ENCODE measurements at regions not wholly inside any gene's neighbourhood (a gene's known extent, or its start where the extent isn't known, plus 50 kb on each side); places are given as distances from the start of the nearest gene placed in this dataset.

DNA sequence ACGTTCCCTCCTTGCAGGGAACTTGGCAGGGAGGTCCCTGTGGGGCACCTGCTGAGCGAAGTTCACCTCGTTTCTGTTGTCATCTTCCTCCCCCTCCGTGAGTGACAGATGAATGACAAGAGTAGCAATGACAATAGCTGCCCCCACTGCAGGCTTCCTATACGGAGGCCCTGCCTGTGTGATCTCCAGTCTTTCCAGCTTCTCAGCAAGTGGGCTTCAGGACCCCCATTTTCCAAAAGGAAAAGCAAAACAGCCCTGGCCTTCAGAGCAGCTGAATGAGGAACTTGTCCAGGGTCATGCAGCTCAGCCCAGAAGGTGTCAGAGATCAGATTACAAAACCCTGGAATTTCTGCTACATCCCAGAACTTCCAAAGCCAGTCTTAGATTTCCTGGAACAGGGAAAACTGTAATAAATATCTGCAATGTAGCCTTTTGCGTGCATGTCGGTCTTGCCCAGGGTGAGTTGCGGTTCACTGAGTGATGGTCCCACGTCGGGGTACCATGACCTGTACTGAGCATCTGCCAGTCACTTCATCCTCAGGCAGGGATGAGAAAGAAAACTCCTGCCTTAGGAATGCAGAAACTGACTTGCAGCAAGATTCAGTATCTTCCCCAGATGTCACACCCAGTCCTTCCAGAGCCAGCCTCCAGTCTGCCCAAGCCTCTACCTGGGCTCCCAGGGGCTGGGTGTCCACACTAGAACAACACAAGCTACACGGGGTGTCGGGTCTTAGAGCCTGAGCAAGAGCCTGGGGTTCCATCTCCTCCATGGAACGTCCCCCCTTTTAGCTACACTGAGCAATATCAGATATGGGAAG, 1457.0 kb downstream of the BRD1 start:
- WGBS (ENCODE audit: low lambda C conversion rate) = 37% methylated on average over 11 of the region's 13 CpGs
- FAIRE-seq = no peak
- intact Hi-C loops (cut with micrococcal nuclease; ENCODE audit: unreplicated experiment) = no loop called here

DNA sequence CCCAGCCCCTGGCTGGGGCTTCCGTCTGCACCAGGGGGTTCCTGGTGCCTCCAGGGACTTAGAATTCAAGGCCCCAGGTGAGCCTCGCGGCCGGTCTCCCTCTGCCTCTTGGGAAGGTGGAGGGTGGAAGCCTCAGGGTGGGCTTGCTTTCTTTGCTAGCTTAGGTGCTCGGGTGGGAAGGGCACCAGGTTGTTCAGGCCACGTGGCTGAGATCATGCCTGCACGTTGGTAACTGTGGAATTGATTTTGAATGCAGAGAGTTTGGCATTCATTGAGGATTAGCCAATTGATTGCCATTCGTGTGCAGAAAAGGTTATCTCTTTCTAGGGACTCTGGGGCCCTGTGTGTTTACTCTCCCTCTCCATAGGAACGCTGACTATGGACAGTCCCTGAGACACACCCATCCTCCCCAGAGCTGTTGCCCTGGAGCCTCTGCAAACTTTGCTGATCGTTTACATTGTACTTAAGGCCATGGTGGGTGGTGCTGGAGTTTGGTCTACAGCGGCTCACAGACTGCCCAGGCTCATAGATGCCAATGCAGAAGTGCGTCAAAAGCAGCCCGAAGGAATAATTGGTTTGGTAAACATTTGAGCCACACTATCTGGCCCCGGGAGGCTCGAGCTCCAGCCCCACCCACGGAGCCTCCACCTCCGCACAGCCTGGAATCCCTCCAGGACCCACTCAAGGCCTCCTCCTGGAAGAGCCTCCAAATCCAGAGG, 1457.7 kb downstream of the BRD1 start:
- peaks cover 21% of the 10 kb centered on the region for H3K4me1 ChIP-seq (ENCODE audit: insufficient read depth, low read length)
- no peak overlapping the region for H2AFZ ChIP-seq (ENCODE audit: low read length)
- peak overlapping the region; percentile 50 for H3K4me2 ChIP-seq (ENCODE audit: low read depth, low read length)
- no peaks in the 10 kb centered on the region for H3K9me3 ChIP-seq (ENCODE audit: low read length)
- DNase-seq (ENCODE audit: low spot score) = peak; percentile 85
- peaks cover 10 to 53% of the 10 kb centered on the region in 2 experiments; a peak in 4 of 5 replicates for H3K27me3 ChIP-seq (ENCODE audit: control insufficient read depth in 1 of 2, insufficient read depth in 2 of 2, low read length in 2 of 2)
- intact Hi-C loops (cut with micrococcal nuclease; ENCODE audit: unreplicated experiment) = no loop called here
- H3K4me3 ChIP-seq (replicated peaks in 1 of 3; ENCODE audit: insufficient read depth in 1 of 3, low read depth in 2 of 3, low read length in 3 of 3) = no peak overlapping the region
- no TSS peak for BruUV-seq (replicated peaks)
- WGBS (ENCODE audit: low lambda C conversion rate) = 18% methylated on average over 8 of the region's 17 CpGs
- CTCF ChIA-PET (ENCODE audit: low intra/inter-chr PET ratio, low total read pairs) = no interaction called here
- POLR2A ChIA-PET = no interaction called here
- H3K79me2 ChIP-seq (ENCODE audit: insufficient read depth, low read length) = no peaks in the 10 kb centered on the region
- in situ Hi-C loops (cut with HindIII; ENCODE audit: extremely low pct_ligation_motif_present, low pct_unique_long_range_greater_than_20kb) = no loop called here
- H3K9ac ChIP-seq (ENCODE audit: insufficient read depth, low read depth, low read length) = no peak overlapping the region
- peak; percentile 98 for ATAC-seq
- no peaks in the 10 kb centered on the region for H3K36me3 ChIP-seq (replicated peaks in 1 of 2; ENCODE audit: control insufficient read depth in 1 of 2, insufficient read depth in 2 of 2, low read length in 2 of 2)
- no peak overlapping the region for H3K27ac ChIP-seq (ENCODE audit: extremely low read length, insufficient read depth, low read length)
- FAIRE-seq = peak; percentile 89
- peaks cover 18% of the 10 kb centered on the region; the same call in 1 of the 2 replicates for H4K20me1 ChIP-seq (ENCODE audit: insufficient read depth, low read length)
- TF ChIP-seq, protein P1, sequence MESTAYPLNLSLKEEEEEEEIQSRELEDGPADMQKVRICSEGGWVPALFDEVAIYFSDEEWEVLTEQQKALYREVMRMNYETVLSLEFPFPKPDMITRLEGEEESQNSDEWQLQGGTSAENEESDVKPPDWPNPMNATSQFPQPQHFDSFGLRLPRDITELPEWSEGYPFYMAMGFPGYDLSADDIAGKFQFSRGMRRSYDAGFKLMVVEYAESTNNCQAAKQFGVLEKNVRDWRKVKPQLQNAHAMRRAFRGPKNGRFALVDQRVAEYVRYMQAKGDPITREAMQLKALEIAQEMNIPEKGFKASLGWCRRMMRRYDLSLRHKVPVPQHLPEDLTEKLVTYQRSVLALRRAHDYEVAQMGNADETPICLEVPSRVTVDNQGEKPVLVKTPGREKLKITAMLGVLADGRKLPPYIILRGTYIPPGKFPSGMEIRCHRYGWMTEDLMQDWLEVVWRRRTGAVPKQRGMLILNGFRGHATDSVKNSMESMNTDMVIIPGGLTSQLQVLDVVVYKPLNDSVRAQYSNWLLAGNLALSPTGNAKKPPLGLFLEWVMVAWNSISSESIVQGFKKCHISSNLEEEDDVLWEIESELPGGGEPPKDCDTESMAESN (CRISPR knock-in tag; conservative IDR thresholded peaks at IDR 0.05) = no peak
- no peak for TF ChIP-seq DR1 (CRISPR knock-in tag; IDR thresholded peaks at IDR 0.05)
- TF ChIP-seq ZNF260 (CRISPR knock-in tag; IDR thresholded peaks at IDR 0.05; ENCODE audit: borderline replicate concordance, low read depth) = no peak
- TF ChIP-seq, protein P2, sequence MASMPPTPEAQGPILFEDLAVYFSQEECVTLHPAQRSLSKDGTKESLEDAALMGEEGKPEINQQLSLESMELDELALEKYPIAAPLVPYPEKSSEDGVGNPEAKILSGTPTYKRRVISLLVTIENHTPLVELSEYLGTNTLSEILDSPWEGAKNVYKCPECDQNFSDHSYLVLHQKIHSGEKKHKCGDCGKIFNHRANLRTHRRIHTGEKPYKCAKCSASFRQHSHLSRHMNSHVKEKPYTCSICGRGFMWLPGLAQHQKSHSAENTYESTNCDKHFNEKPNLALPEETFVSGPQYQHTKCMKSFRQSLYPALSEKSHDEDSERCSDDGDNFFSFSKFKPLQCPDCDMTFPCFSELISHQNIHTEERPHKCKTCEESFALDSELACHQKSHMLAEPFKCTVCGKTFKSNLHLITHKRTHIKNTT (CRISPR knock-in tag; IDR thresholded peaks at IDR 0.05) = no peak
- no peak for TF ChIP-seq MBD4 (IDR thresholded peaks at IDR 0.05; ENCODE audit: borderline replicate concordance, low read length)
- TF ChIP-seq, protein P3, sequence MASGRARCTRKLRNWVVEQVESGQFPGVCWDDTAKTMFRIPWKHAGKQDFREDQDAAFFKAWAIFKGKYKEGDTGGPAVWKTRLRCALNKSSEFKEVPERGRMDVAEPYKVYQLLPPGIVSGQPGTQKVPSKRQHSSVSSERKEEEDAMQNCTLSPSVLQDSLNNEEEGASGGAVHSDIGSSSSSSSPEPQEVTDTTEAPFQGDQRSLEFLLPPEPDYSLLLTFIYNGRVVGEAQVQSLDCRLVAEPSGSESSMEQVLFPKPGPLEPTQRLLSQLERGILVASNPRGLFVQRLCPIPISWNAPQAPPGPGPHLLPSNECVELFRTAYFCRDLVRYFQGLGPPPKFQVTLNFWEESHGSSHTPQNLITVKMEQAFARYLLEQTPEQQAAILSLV (CRISPR knock-in tag; IDR thresholded peaks at IDR 0.05; ENCODE audit: borderline replicate concordance) = no peak
- TF ChIP-seq ATAD3A (CRISPR knock-in tag; IDR thresholded peaks at IDR 0.05) = no peak

More for the DNA sequence above, 1457.0 kb downstream of the BRD1 start:
- DNase-seq (ENCODE audit: low spot score) = no peak
- H3K4me2 ChIP-seq (ENCODE audit: low read depth, low read length) = peak overlapping the region; percentile 50
- no peaks in the 10 kb centered on the region for H3K9me3 ChIP-seq (ENCODE audit: low read length)
- in situ Hi-C loops (cut with HindIII; ENCODE audit: extremely low pct_ligation_motif_present, low pct_unique_long_range_greater_than_20kb) = no loop called here
- TF ChIP-seq, protein P4, sequence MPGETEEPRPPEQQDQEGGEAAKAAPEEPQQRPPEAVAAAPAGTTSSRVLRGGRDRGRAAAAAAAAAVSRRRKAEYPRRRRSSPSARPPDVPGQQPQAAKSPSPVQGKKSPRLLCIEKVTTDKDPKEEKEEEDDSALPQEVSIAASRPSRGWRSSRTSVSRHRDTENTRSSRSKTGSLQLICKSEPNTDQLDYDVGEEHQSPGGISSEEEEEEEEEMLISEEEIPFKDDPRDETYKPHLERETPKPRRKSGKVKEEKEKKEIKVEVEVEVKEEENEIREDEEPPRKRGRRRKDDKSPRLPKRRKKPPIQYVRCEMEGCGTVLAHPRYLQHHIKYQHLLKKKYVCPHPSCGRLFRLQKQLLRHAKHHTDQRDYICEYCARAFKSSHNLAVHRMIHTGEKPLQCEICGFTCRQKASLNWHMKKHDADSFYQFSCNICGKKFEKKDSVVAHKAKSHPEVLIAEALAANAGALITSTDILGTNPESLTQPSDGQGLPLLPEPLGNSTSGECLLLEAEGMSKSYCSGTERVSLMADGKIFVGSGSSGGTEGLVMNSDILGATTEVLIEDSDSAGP (CRISPR knock-in tag; IDR thresholded peaks at IDR 0.05; ENCODE audit: borderline replicate concordance) = 0 out of 2 replicates have a peak, but pooled peaks have one; percentile 23
- TF ChIP-seq JARID2 (CRISPR knock-in tag; IDR thresholded peaks at IDR 0.05; ENCODE audit: insufficient replicate concordance) = no peak
- H3K4me1 ChIP-seq (ENCODE audit: insufficient read depth, low read length) = peaks cover 21% of the 10 kb centered on the region
- ChIA-PET CTCF (ENCODE audit: low intra/inter-chr PET ratio, low total read pairs) (no interaction called here), POLR2A (no interaction called here)
- no peak overlapping the region for H2AFZ ChIP-seq (ENCODE audit: low read length)
- H3K27ac ChIP-seq (ENCODE audit: extremely low read length, insufficient read depth, low read length) = no peak overlapping the region
- no TSS peak for BruUV-seq (replicated peaks)
- H3K4me3 ChIP-seq (replicated peaks in 1 of 3; ENCODE audit: insufficient read depth in 1 of 3, low read depth in 2 of 3, low read length in 3 of 3) = no peak overlapping the region
- H3K79me2 ChIP-seq (ENCODE audit: insufficient read depth, low read length) = no peaks in the 10 kb centered on the region
- peaks cover 18% of the 10 kb centered on the region; the same call in 1 of the 2 replicates for H4K20me1 ChIP-seq (ENCODE audit: insufficient read depth, low read length)
- H3K27me3 ChIP-seq (ENCODE audit: control insufficient read depth in 1 of 2, insufficient read depth in 2 of 2, low read length in 2 of 2) = peaks cover 8 to 53% of the 10 kb centered on the region in 2 experiments; a peak in 4 of 5 replicates
- H3K9ac ChIP-seq (ENCODE audit: insufficient read depth, low read depth, low read length) = no peak overlapping the region
- H3K36me3 ChIP-seq (replicated peaks in 1 of 2; ENCODE audit: control insufficient read depth in 1 of 2, insufficient read depth in 2 of 2, low read length in 2 of 2) = no peaks in the 10 kb centered on the region
- peak; percentile 35; the same call in 2 of the 3 replicates for ATAC-seq

All from HepG2 (cell line).